ENCODE measurements at regions not wholly inside any gene's neighbourhood (a gene's known extent, or its start where the extent isn't known, plus 50 kb on each side); places are given as distances from the start of the nearest gene placed in this dataset.

GRCh38 chr2:220002699-220003098 lies 375.3 kb downstream of the SLC4A3 start:
- TF ChIP-seq CTCF (conservative IDR thresholded peaks at IDR 0.05; ENCODE audit: low read depth, low read length) = no peak
- H3K4me3 ChIP-seq (ENCODE audit: low read depth, low read length) = no peak overlapping the region

DNA sequence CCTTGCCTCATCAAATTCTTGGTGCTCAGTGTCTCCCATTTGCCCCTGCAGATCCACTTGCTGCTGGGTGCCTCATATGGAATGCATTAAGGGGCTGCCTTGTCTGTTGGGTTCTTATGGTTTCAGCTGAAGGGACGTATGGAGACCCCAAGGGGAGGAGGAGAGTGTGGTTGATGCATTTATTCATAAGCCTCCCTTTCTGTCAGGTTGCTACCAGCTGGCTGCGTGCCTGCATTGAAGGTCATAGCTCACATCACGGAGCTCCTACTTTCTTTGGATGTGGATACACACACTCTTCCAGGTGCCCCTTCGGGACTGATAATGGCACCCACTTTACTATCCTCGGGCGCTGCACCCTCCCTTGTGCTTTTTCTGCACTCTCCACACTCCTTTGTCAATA lies 377.9 kb downstream of the SLC4A3 start:
- no peak for DNase-seq (ENCODE audit: low read depth)
- TF ChIP-seq CTCF (conservative IDR thresholded peaks at IDR 0.05; ENCODE audit: low read depth, low read length) = no peak
- H3K4me3 ChIP-seq (ENCODE audit: low read depth, low read length) = no peak overlapping the region

More at GRCh38 chr2:220002699-220003098, 375.3 kb downstream of the SLC4A3 start:
- no peak for DNase-seq (ENCODE audit: low read depth)

DNA sequence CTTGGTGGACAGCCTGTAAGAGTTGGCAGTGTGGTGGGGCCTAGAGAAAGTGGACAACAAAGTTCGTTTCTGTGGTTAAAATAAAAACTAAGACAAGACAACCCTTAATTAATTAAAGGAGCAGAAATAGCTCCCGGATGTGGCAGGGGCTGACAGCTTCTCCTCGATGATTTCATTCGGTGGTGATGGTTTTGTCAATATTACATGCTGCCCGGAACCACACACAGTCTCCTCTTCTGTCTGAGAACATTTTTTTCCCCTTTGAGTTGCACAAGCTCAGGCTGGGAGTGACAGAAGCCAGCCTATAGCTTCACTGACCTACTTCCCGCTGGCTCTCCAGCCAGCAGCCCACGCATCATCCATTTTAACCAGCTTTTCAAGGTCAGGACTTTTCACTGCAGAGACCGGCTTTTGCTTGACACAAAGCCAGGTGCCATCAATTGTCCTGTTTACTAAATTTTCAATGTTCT lies 378.8 kb downstream of the SLC4A3 start:
- no peak for TF ChIP-seq CTCF (conservative IDR thresholded peaks at IDR 0.05; ENCODE audit: low read depth, low read length)
- DNase-seq (ENCODE audit: low read depth) = no peak
- no peak overlapping the region for H3K4me3 ChIP-seq (ENCODE audit: low read depth, low read length)

DNA sequence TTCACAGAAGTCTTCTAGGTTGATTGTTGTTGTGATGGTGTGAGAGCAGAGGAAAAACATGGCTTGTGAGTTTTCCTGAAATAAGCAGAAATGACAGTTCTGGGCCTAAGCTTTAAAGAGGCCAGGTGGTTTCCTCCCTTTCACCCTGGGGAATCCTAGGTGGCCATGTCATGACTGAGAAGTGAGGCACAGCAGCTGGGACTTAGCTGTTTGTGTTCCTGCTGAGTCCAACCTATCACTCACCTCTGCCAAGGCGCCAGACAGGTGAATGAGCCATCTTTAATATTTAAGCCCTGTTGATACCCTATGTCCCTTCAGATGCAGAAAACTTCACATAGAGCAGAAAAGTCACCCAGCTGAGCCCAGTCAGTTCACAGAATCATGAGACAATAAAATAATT lies 384.4 kb downstream of the SLC4A3 start:
- no peak for TF ChIP-seq CTCF (conservative IDR thresholded peaks at IDR 0.05; ENCODE audit: low read depth, low read length)
- no peak overlapping the region for H3K4me3 ChIP-seq (ENCODE audit: low read depth, low read length)
- no peak for DNase-seq (ENCODE audit: low read depth)

GRCh38 chr2:220014961-220015360 lies 387.5 kb downstream of the SLC4A3 start:
- H3K4me3 ChIP-seq (ENCODE audit: low read depth, low read length) = no peak overlapping the region
- no peak for DNase-seq (ENCODE audit: low read depth)
- TF ChIP-seq CTCF (conservative IDR thresholded peaks at IDR 0.05; ENCODE audit: low read depth, low read length) = no peak

- TF ChIP-seq CTCF (conservative IDR thresholded peaks at IDR 0.05; ENCODE audit: low read depth, low read length) = no peak
- H3K4me3 ChIP-seq (ENCODE audit: low read depth, low read length) = no peak overlapping the region
- DNase-seq (ENCODE audit: low read depth) = no peak
Measured at GRCh38 chr2:220015576-220015975, 388.1 kb downstream of the SLC4A3 start.

GRCh38 chr2:220025207-220025606 lies 397.8 kb downstream of the SLC4A3 start:
- no peak overlapping the region for H3K4me3 ChIP-seq (ENCODE audit: low read depth, low read length)
- no peak for DNase-seq (ENCODE audit: low read depth)
- TF ChIP-seq CTCF (conservative IDR thresholded peaks at IDR 0.05; ENCODE audit: low read depth, low read length) = no peak
